WTC11 (cell line): ENCODE measurements at regions not wholly inside any gene's neighbourhood (a gene's known extent, or its start where the extent isn't known, plus 50 kb on each side); places are given as distances from the start of the nearest gene placed in this dataset.

Experiments
- ATAC-seq: fragments of 200-7000 bp; cut with Tn5 transposase; 2 replicates; pipeline ENCODE4 v1.10.0; 2021; ENCODE audit warnings: mild to moderate bottlenecking, moderate library complexity
- CTCF ChIA-PET: fragments of 300-600 bp; sonication (Branson Sonifier 250); formaldehyde crosslinking; loops from one replicate; lab custom pipeline; 2021; ENCODE audit warnings: antibody characterized with exemption; lab: Charles Lee
- POLR2A ChIA-PET: fragments of 350-600 bp; sonication (Branson Sonifier 250); formaldehyde crosslinking; loops from one replicate; lab custom pipeline; 2021; ENCODE audit warnings: antibody characterized with exemption; lab: Charles Lee
- DNase-seq: peaks from one replicate; pipeline ENCODE4 v3.0.0; 2021; ENCODE audit warnings: low spot score
- H3K27ac Mint-ChIP-seq: 2 replicates; pipeline ENCODE4 v1.8.0; 2021; ENCODE audit warnings: mixed read lengths
- H3K27me3 Mint-ChIP-seq: 2 replicates; pipeline ENCODE4 v1.8.0; 2021; ENCODE audit warnings: low read depth, mild to moderate bottlenecking, moderate library complexity, mixed read lengths
- H3K36me3 Mint-ChIP-seq: 2 replicates; pipeline ENCODE4 v1.8.0; 2021; ENCODE audit warnings: mixed read lengths
- H3K4me1 Mint-ChIP-seq: 2 replicates; pipeline ENCODE4 v1.8.0; 2022; ENCODE audit warnings: mixed read lengths
- H3K4me3 Mint-ChIP-seq: 2 replicates; pipeline ENCODE4 v1.8.0; 2021; ENCODE audit warnings: mild to moderate bottlenecking, moderate library complexity, mixed read lengths
- H3K9me3 Mint-ChIP-seq: 2 replicates; pipeline ENCODE4 v1.8.0; 2021; ENCODE audit warnings: mixed read lengths
- CBFB ChIP-seq: sonication (generic); formaldehyde crosslinking; IDR thresholded peaks from 2 replicates; pipeline ENCODE4 v1.8.1; 2022; ENCODE audit warnings: mild to moderate bottlenecking, low read depth, missing genetic modification reagents
- CREM ChIP-seq: sonication (generic); formaldehyde crosslinking; IDR thresholded peaks from 2 replicates; pipeline ENCODE4 v1.8.1; 2022; ENCODE audit warnings: mild to moderate bottlenecking, missing genetic modification reagents, moderate library complexity
- EMX1 ChIP-seq: fragments of 250-450 bp; sonication (Bioruptor Pico); IDR thresholded peaks from 2 replicates; pipeline ENCODE4 v1.8.0; 2021; ENCODE audit warnings: mild to moderate bottlenecking
- ETV6 ChIP-seq: sonication (generic); formaldehyde crosslinking; IDR thresholded peaks from 2 replicates; pipeline ENCODE4 v1.8.1; 2022; ENCODE audit warnings: mild to moderate bottlenecking, missing genetic modification reagents
- FOXJ3 ChIP-seq: sonication (generic); formaldehyde crosslinking; IDR thresholded peaks from 2 replicates; pipeline ENCODE4 v1.9.0; 2021; ENCODE audit warnings: missing genetic modification reagents, mild to moderate bottlenecking, borderline replicate concordance
- FOXP1 ChIP-seq: sonication (generic); formaldehyde crosslinking; IDR thresholded peaks from 2 replicates; pipeline ENCODE4 v1.8.0; 2022; ENCODE audit warnings: missing genetic modification reagents, mild to moderate bottlenecking, moderate library complexity, borderline replicate concordance
- GABPB1 ChIP-seq: sonication (generic); formaldehyde crosslinking; IDR thresholded peaks from 2 replicates; pipeline ENCODE4 v1.8.1; 2023; ENCODE audit warnings: mild to moderate bottlenecking, missing genetic modification reagents
- GTF2I ChIP-seq: fragments of 250-450 bp; sonication (Bioruptor Pico); conservative IDR thresholded peaks from 2 replicates; pipeline ENCODE4 v1.4.0; 2021; ENCODE audit warnings: mild to moderate bottlenecking
- HMGA2 ChIP-seq: fragments of 250-450 bp; sonication (Bioruptor Pico); IDR thresholded peaks from 2 replicates; pipeline ENCODE4 v1.4.0; 2021; ENCODE audit warnings: mild to moderate bottlenecking, moderate library complexity
- JAZF1 ChIP-seq: fragments of 250-450 bp; sonication (Bioruptor Pico); IDR thresholded peaks from 2 replicates; pipeline ENCODE4 v1.9.0; 2021; ENCODE audit warnings: moderate library complexity, mild to moderate bottlenecking, inconsistent platforms
- KAT7 ChIP-seq: sonication (generic); formaldehyde crosslinking; IDR thresholded peaks from 2 replicates; pipeline ENCODE4 v1.8.1; 2023; ENCODE audit warnings: missing genetic modification reagents, mild to moderate bottlenecking, borderline replicate concordance
- MYBL2 ChIP-seq: sonication (generic); formaldehyde crosslinking; IDR thresholded peaks from 2 replicates; pipeline ENCODE4 v1.8.1; 2023; ENCODE audit warnings: mild to moderate bottlenecking, moderate library complexity, missing genetic modification reagents
- NR3C1 ChIP-seq: sonication (generic); formaldehyde crosslinking; conservative IDR thresholded peaks from 2 replicates; pipeline ENCODE4 v1.8.1; 2023; ENCODE audit warnings: low read depth, mild to moderate bottlenecking, missing genetic modification reagents
- PRRX2 ChIP-seq: fragments of 250-450 bp; sonication (Bioruptor Pico); IDR thresholded peaks from 2 replicates; pipeline ENCODE4 v1.8.0; 2021; ENCODE audit warnings: mild to moderate bottlenecking
- RORB ChIP-seq: fragments of 250-450 bp; sonication (Bioruptor Pico); IDR thresholded peaks from 2 replicates; pipeline ENCODE4 v1.9.0; 2021; ENCODE audit warnings: mild to moderate bottlenecking
- SP1 ChIP-seq: sonication (generic); formaldehyde crosslinking; conservative IDR thresholded peaks from 2 replicates; pipeline ENCODE4 v1.8.1; 2022; ENCODE audit warnings: missing genetic modification reagents
- TEAD1 ChIP-seq: sonication (generic); formaldehyde crosslinking; IDR thresholded peaks from 2 replicates; pipeline ENCODE4 v1.8.0; 2022; ENCODE audit warnings: mild to moderate bottlenecking, missing genetic modification reagents
- ZNF138 ChIP-seq: sonication (generic); formaldehyde crosslinking; conservative IDR thresholded peaks from 2 replicates; pipeline ENCODE4 v1.8.1; 2022; ENCODE audit warnings: mild to moderate bottlenecking, moderate library complexity, missing genetic modification reagents
- ZNF232 ChIP-seq: sonication (generic); formaldehyde crosslinking; IDR thresholded peaks from 2 replicates; pipeline ENCODE4 v1.8.0; 2022; ENCODE audit warnings: mild to moderate bottlenecking, missing genetic modification reagents
- ZNF396 ChIP-seq: fragments of 250-450 bp; sonication (Bioruptor Pico); IDR thresholded peaks from 2 replicates; pipeline ENCODE4 v1.8.0; 2021; ENCODE audit warnings: mild to moderate bottlenecking, moderate library complexity, borderline replicate concordance
- ZNF416 ChIP-seq: fragments of 250-450 bp; sonication (Bioruptor Pico); IDR thresholded peaks from 2 replicates; pipeline ENCODE4 v1.9.0; 2021; ENCODE audit warnings: mild to moderate bottlenecking, inconsistent platforms
- TF ChIP-seq, protein P1 (sequence below): sonication (generic); formaldehyde crosslinking; IDR thresholded peaks from 2 replicates; pipeline ENCODE4 v1.8.1; 2022; ENCODE audit warnings: low read depth, mild to moderate bottlenecking, moderate library complexity, missing genetic modification reagents, borderline replicate concordance
- TF ChIP-seq, protein P2 (sequence below): fragments of 250-450 bp; sonication (Bioruptor Pico); IDR thresholded peaks from 2 replicates; pipeline ENCODE4 v1.9.0; 2021; ENCODE audit warnings: mild to moderate bottlenecking
- TF ChIP-seq, protein P3 (sequence below): fragments of 250-450 bp; sonication (Bioruptor Pico); IDR thresholded peaks from 2 replicates; pipeline ENCODE4 v2.1.2; 2022; ENCODE audit warnings: mild to moderate bottlenecking, moderate library complexity
- TF ChIP-seq, protein P4 (sequence below): fragments of 250-450 bp; sonication (Bioruptor Pico); IDR thresholded peaks from 2 replicates; pipeline ENCODE4 v1.9.0; 2021; ENCODE audit warnings: moderate library complexity, mild to moderate bottlenecking, inconsistent platforms, borderline replicate concordance
- TF ChIP-seq, protein P5 (sequence below): sonication (generic); formaldehyde crosslinking; IDR thresholded peaks from 2 replicates; pipeline ENCODE4 v1.8.1; 2023; ENCODE audit warnings: mild to moderate bottlenecking, missing genetic modification reagents
- TF ChIP-seq, protein P6 (sequence below): sonication (generic); formaldehyde crosslinking; IDR thresholded peaks from 2 replicates; pipeline ENCODE4 v1.8.1; 2022; ENCODE audit warnings: low read depth, missing genetic modification reagents, borderline replicate concordance
- TF ChIP-seq, protein P7 (sequence below): sonication (generic); formaldehyde crosslinking; IDR thresholded peaks from 2 replicates; pipeline ENCODE4 v1.8.0; 2022; ENCODE audit warnings: mild to moderate bottlenecking, missing genetic modification reagents

DNA sequence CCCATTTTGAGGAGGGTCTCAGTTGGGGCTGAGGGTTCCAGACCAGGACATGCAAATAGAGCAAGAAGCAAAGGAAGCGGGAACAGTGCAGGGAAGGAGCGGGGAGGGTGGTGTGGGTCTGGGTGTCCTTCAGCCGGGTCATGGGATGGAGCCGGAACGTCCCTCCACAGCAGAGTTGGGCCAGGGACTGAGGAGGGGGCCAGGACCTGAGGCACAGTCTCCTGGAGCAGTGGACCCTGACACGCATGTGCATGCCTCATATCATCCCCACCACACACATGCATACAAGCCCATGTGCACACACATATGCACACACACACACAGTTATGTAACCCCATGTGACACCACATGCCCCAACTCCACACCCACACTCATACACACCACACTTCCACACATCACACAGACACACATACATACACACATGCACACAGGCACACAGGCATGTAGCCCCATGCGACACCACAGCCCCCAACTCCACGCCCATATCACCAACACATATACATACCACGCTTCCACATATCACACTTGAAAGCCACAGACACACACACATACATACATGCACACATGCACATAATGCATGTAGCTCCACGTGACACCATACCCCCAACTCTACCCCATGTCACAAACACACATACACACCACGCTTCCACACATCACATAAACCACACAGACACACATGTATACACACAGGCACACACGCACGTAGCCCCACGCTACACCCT is 1026.6 kb downstream of the BRD1 start:
- no peaks in the 10 kb centered on the region for H3K36me3 Mint-ChIP-seq
- CTCF ChIA-PET = no interaction called here

DNA sequence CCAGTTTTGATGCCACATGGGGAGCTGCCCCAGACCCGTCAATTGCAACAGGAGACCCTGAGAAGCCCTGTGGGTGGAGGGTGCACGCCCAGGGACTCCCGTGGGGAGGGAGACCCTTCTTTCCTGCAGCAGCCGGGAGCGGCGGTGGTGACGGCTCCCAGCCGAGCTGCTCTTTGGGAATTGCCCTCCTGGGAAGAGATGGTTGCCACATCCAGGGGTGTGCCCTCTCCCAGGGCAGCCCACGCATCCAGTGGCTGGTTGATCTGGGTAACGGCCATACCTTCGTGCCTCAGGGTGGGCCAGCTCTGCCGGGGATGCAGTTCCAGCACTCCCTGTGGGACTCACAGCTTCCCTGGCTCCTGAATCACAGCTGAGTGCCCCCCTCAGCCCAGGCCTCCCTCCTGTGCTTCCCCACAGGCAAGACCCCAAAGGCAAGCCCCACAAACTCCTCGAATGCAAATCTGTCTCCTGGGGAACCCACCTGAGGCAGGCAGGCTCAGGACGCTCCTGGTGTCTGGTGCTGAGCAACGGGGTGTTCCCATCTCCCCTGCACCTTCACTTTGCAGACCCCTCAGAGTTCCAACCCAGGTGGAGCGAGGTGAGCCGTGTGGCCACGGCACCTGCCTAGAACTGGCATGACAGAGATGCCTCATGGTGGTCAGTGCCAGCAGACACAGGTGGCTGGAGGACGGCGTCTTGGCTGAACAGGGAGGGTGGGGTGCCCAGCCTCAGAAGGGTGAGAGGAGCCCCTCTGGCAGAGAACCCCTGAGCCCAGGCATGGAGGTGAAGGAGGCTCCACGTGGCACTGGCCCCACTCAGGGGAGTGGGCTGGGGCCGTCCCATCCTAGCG is 1027.4 kb downstream of the BRD1 start:
- Mint-ChIP-seq H3K9me3 (no peaks in the 10 kb centered on the region), H3K36me3 (no peaks in the 10 kb centered on the region), H3K27me3 (no peaks in the 10 kb centered on the region), H3K4me1 (peaks cover 11% of the 10 kb centered on the region), H3K27ac (no peak overlapping the region), H3K4me3 (no peak overlapping the region)
- POLR2A ChIA-PET = no interaction called here
- DNase-seq (no peak), ATAC-seq (no peak)
- TF ChIP-seq NR3C1 (CRISPR knock-in tag) (no peak), KAT7 (no peak), CBFB (no peak), EMX1 (CRISPR knock-in tag) (no peak), CREM (CRISPR knock-in tag) (no peak), GTF2I (no peak)
- TF ChIP-seq, protein P1, sequence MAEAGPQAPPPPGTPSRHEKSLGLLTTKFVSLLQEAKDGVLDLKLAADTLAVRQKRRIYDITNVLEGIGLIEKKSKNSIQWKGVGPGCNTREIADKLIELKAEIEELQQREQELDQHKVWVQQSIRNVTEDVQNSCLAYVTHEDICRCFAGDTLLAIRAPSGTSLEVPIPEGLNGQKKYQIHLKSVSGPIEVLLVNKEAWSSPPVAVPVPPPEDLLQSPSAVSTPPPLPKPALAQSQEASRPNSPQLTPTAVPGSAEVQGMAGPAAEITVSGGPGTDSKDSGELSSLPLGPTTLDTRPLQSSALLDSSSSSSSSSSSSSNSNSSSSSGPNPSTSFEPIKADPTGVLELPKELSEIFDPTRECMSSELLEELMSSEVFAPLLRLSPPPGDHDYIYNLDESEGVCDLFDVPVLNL (CRISPR knock-in tag) = no peak
- TF ChIP-seq, protein P2, sequence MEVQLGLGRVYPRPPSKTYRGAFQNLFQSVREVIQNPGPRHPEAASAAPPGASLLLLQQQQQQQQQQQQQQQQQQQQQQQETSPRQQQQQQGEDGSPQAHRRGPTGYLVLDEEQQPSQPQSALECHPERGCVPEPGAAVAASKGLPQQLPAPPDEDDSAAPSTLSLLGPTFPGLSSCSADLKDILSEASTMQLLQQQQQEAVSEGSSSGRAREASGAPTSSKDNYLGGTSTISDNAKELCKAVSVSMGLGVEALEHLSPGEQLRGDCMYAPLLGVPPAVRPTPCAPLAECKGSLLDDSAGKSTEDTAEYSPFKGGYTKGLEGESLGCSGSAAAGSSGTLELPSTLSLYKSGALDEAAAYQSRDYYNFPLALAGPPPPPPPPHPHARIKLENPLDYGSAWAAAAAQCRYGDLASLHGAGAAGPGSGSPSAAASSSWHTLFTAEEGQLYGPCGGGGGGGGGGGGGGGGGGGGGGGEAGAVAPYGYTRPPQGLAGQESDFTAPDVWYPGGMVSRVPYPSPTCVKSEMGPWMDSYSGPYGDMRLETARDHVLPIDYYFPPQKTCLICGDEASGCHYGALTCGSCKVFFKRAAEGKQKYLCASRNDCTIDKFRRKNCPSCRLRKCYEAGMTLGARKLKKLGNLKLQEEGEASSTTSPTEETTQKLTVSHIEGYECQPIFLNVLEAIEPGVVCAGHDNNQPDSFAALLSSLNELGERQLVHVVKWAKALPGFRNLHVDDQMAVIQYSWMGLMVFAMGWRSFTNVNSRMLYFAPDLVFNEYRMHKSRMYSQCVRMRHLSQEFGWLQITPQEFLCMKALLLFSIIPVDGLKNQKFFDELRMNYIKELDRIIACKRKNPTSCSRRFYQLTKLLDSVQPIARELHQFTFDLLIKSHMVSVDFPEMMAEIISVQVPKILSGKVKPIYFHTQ (CRISPR knock-in tag) = no peak
- TF ChIP-seq, protein P3, sequence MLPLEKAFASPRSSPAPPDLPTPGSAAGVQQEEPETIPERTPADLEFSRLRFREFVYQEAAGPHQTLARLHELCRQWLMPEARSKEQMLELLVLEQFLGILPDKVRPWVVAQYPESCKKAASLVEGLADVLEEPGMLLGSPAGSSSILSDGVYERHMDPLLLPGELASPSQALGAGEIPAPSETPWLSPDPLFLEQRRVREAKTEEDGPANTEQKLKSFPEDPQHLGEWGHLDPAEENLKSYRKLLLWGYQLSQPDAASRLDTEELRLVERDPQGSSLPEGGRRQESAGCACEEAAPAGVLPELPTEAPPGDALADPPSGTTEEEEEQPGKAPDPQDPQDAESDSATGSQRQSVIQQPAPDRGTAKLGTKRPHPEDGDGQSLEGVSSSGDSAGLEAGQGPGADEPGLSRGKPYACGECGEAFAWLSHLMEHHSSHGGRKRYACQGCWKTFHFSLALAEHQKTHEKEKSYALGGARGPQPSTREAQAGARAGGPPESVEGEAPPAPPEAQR (CRISPR knock-in tag) = no peak
- CTCF ChIA-PET = no interaction called here

More for the DNA sequence above, 1026.6 kb downstream of the BRD1 start:
- Mint-ChIP-seq H3K4me1 (peaks cover 7% of the 10 kb centered on the region), H3K27ac (no peak overlapping the region), H3K9me3 (no peaks in the 10 kb centered on the region), H3K4me3 (no peak overlapping the region), H3K27me3 (no peaks in the 10 kb centered on the region)
- DNase-seq (no peak), ATAC-seq (no peak)
- POLR2A ChIA-PET = no interaction called here
- TF ChIP-seq, protein P4, sequence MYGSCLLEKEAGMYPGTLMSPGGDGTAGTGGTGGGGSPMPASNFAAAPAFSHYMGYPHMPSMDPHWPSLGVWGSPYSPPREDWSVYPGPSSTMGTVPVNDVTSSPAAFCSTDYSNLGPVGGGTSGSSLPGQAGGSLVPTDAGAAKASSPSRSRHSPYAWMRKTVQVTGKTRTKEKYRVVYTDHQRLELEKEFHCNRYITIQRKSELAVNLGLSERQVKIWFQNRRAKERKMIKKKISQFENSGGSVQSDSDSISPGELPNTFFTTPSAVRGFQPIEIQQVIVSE (CRISPR knock-in tag) = no peak
- TF ChIP-seq ETV6 (CRISPR knock-in tag) (no peak), ZNF416 (CRISPR knock-in tag) (no peak), ZNF232 (no peak), RORB (CRISPR knock-in tag) (no peak), TEAD1 (CRISPR knock-in tag) (no peak), PRRX2 (no peak), HMGA2 (CRISPR knock-in tag) (no peak), FOXP1 (CRISPR knock-in tag) (no peak), MYBL2 (CRISPR knock-in tag) (no peak), ZNF396 (CRISPR knock-in tag) (no peak), ZNF138 (CRISPR knock-in tag) (no peak), JAZF1 (CRISPR knock-in tag) (no peak), FOXJ3 (CRISPR knock-in tag) (no peak), GABPB1 (CRISPR knock-in tag) (no peak), SP1 (CRISPR knock-in tag) (no peak)
- TF ChIP-seq, protein P5, sequence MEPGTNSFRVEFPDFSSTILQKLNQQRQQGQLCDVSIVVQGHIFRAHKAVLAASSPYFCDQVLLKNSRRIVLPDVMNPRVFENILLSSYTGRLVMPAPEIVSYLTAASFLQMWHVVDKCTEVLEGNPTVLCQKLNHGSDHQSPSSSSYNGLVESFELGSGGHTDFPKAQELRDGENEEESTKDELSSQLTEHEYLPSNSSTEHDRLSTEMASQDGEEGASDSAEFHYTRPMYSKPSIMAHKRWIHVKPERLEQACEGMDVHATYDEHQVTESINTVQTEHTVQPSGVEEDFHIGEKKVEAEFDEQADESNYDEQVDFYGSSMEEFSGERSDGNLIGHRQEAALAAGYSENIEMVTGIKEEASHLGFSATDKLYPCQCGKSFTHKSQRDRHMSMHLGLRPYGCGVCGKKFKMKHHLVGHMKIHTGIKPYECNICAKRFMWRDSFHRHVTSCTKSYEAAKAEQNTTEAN = no peak
- TF ChIP-seq, protein P6, sequence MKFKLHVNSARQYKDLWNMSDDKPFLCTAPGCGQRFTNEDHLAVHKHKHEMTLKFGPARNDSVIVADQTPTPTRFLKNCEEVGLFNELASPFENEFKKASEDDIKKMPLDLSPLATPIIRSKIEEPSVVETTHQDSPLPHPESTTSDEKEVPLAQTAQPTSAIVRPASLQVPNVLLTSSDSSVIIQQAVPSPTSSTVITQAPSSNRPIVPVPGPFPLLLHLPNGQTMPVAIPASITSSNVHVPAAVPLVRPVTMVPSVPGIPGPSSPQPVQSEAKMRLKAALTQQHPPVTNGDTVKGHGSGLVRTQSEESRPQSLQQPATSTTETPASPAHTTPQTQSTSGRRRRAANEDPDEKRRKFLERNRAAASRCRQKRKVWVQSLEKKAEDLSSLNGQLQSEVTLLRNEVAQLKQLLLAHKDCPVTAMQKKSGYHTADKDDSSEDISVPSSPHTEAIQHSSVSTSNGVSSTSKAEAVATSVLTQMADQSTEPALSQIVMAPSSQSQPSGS (CRISPR knock-in tag) = no peak
- TF ChIP-seq, protein P7, sequence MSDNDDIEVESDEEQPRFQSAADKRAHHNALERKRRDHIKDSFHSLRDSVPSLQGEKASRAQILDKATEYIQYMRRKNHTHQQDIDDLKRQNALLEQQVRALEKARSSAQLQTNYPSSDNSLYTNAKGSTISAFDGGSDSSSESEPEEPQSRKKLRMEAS (CRISPR knock-in tag) = no peak
- TF ChIP-seq, protein P2 (CRISPR knock-in tag) = no peak
